OCI-LY1 (cell line): ENCODE measurements at regions not wholly inside any gene's neighbourhood (a gene's known extent, or its start where the extent isn't known, plus 50 kb on each side); places are given as distances from the start of the nearest gene placed in this dataset.

Experiments used
- H2AFZ ChIP-seq: fragments of 200-600 bp; sonication (generic), shearing (Covaris generic); 2 replicates; pipeline ENCODE4 v1.6.0; 2014; ENCODE audit warnings: antibody characterized with exemption, mild to moderate bottlenecking, low read length
- H3F3A ChIP-seq: fragments of 200-600 bp; sonication (generic), shearing (Covaris generic); 2 replicates; pipeline ENCODE4 v1.6.0; 2014; ENCODE audit warnings: mild to moderate bottlenecking, antibody characterized with exemption, low read length, moderate library complexity; ENCODE audit not compliant: insufficient read depth
- H3K27ac ChIP-seq: fragments of 200-600 bp; sonication (generic); 2 replicates; pipeline ENCODE4 v1.5.1; 2014; ENCODE audit warnings: low read length, mixed run types, mild to moderate bottlenecking, low read depth; ENCODE audit not compliant: poor library complexity, severe bottlenecking
- H3K27me3 ChIP-seq: fragments of 200-600 bp; sonication (generic); 2 replicates; pipeline ENCODE4 v1.6.0; 2014; ENCODE audit warnings: antibody characterized with exemption, mild to moderate bottlenecking, low read length, moderate library complexity; ENCODE audit not compliant: insufficient read depth
- H3K36me3 ChIP-seq: fragments of 200-600 bp; sonication (generic); 2 replicates; pipeline ENCODE4 v1.6.1; 2014; ENCODE audit warnings: mild to moderate bottlenecking, antibody characterized with exemption, low read length, moderate library complexity, mixed read lengths; ENCODE audit not compliant: insufficient read depth
- H3K4me1 ChIP-seq: fragments of 200-600 bp; sonication (generic); 2 replicates; pipeline ENCODE4 v1.5.1; 2014; ENCODE audit warnings: mild to moderate bottlenecking, low read length, moderate library complexity; ENCODE audit not compliant: insufficient read depth, severe bottlenecking
- H3K4me2 ChIP-seq: fragments of 200-600 bp; sonication (generic), shearing (Covaris generic); 2 replicates; pipeline ENCODE4 v1.6.1; 2014; ENCODE audit warnings: low read length
- H3K4me3 ChIP-seq: fragments of 200-600 bp; sonication (generic); 2 replicates; pipeline ENCODE4 v1.5.1; 2014; ENCODE audit warnings: low read length, low read depth, mild to moderate bottlenecking, mixed read lengths; ENCODE audit not compliant: poor library complexity, severe bottlenecking
- H3K79me2 ChIP-seq: fragments of 200-600 bp; shearing (Covaris generic); 2 replicates; pipeline ENCODE4 v1.6.1; 2016; ENCODE audit warnings: mixed run types, low read length, mixed read lengths; ENCODE audit not compliant: insufficient read depth
- H3K9ac ChIP-seq: fragments of 200-600 bp; sonication (generic), shearing (Covaris generic); 2 replicates; pipeline ENCODE4 v1.6.1; 2014; ENCODE audit warnings: mild to moderate bottlenecking, low read length, mixed read lengths
- H3K9me2 ChIP-seq: fragments of 200-600 bp; sonication (generic), shearing (Covaris generic); 2 replicates; pipeline ENCODE4 v1.6.1; 2014; ENCODE audit warnings: low read depth, mild to moderate bottlenecking, low read length, mixed read lengths
- H3K9me3 ChIP-seq: fragments of 200-600 bp; shearing (Covaris generic); 2 replicates; pipeline ENCODE4 v1.6.1; 2014; ENCODE audit warnings: low read length, mixed read lengths
- H4K20me1 ChIP-seq: fragments of 200-600 bp; sonication (generic), shearing (Covaris generic); 2 replicates; pipeline ENCODE4 v1.6.0; 2016; ENCODE audit warnings: mild to moderate bottlenecking, low read length; ENCODE audit not compliant: insufficient read depth
- CTCF ChIP-seq: fragments of 200-600 bp; sonication (generic), shearing (Covaris generic); IDR thresholded peaks from 2 replicates; pipeline ENCODE4 v1.5.1; 2017; ENCODE audit warnings: mild to moderate bottlenecking, antibody characterized with exemption, low read length, moderate library complexity, mixed read lengths
- EZH2 ChIP-seq: fragments of 200-600 bp; sonication (generic), shearing (Covaris generic); IDR thresholded peaks from 2 replicates; pipeline ENCODE4 v1.8.0; 2017; ENCODE audit warnings: borderline replicate concordance, mixed run types, mild to moderate bottlenecking, antibody characterized with exemption, low read length, moderate library complexity, mixed read lengths

GRCh38 chr6:134425513-134425912 is 107.6 kb upstream of the SGK1 start:
- H3K4me3 ChIP-seq = no peak overlapping the region
- no peaks in the 10 kb centered on the region for H3K79me2 ChIP-seq
- TF ChIP-seq EZH2 (no peak), CTCF (no peak)
- no peaks in the 10 kb centered on the region for H3K4me1 ChIP-seq
- no peaks in the 10 kb centered on the region for H3K36me3 ChIP-seq
- H3K9me2 ChIP-seq = no peaks in the 10 kb centered on the region
- no peaks in the 10 kb centered on the region for H4K20me1 ChIP-seq
- H2AFZ ChIP-seq = no peak overlapping the region
- H3K9ac ChIP-seq = no peak overlapping the region
- H3K27me3 ChIP-seq = no peaks in the 10 kb centered on the region
- H3K9me3 ChIP-seq = no peaks in the 10 kb centered on the region
- H3F3A ChIP-seq = no peaks in the 10 kb centered on the region
- no peak overlapping the region for H3K27ac ChIP-seq
- H3K4me2 ChIP-seq = no peak overlapping the region

DNA sequence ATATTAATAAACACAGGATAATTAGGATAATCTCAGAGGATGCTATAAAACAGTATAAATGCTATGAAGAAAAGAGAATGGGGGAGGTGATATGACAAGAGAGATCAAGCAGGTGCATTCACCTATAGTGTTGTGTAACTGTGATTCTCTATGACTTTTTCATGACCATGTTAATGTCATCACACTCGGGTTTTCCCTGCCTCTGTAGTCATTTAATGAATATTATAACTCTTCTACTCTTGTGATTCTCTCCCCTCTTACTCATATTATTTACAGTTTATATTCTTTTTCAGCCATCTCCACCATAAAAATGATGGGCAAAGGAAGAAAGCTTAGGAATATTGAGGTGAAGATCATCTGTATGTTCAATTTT is 106.9 kb upstream of the SGK1 start:
- Histone ChIP-seq H3K27ac (no peak overlapping the region), H3F3A (no peaks in the 10 kb centered on the region), H3K4me1 (no peaks in the 10 kb centered on the region), H2AFZ (no peak overlapping the region), H3K9ac (no peak overlapping the region), H3K9me3 (no peaks in the 10 kb centered on the region), H3K36me3 (no peaks in the 10 kb centered on the region), H3K79me2 (no peaks in the 10 kb centered on the region), H4K20me1 (no peaks in the 10 kb centered on the region), H3K4me3 (no peak overlapping the region), H3K9me2 (no peaks in the 10 kb centered on the region), H3K27me3 (no peaks in the 10 kb centered on the region), H3K4me2 (no peak overlapping the region)
- TF ChIP-seq CTCF = no peak
- TF ChIP-seq EZH2 = no peak

GRCh38 chr6:134424165-134424797 is 106.4 kb upstream of the SGK1 start:
- Histone ChIP-seq H3K36me3 (no peaks in the 10 kb centered on the region), H3K79me2 (no peaks in the 10 kb centered on the region), H3K4me3 (no peak overlapping the region), H3F3A (no peaks in the 10 kb centered on the region), H3K4me1 (no peaks in the 10 kb centered on the region), H3K9me2 (no peaks in the 10 kb centered on the region), H3K9ac (no peak overlapping the region), H3K9me3 (no peaks in the 10 kb centered on the region), H2AFZ (no peak overlapping the region), H4K20me1 (no peaks in the 10 kb centered on the region), H3K27ac (no peak overlapping the region), H3K4me2 (no peak overlapping the region), H3K27me3 (no peaks in the 10 kb centered on the region)
- TF ChIP-seq EZH2 = no peak
- TF ChIP-seq CTCF = no peak
